Omental fat pad (tissue), 3 donors: ENCODE measurements at regions not wholly inside any gene's neighbourhood (a gene's known extent, or its start where the extent isn't known, plus 50 kb on each side); places are given as distances from the start of the nearest gene placed in this dataset.

Experiments
- ATAC-seq: fragments of 150-250 bp; one replicate; pipeline ENCODE4 v1.9.1; 2016; ENCODE audit warnings: mild to moderate bottlenecking, moderate library complexity; ENCODE audit not compliant: low FRiP score
- DNase-seq: peaks from one replicate; pipeline ENCODE4 v3.0.0-alpha.2; 2019; ENCODE audit warnings: low spot score
- TF ChIP-seq, protein P1 (sequence below), 3 donors: fragments of 450-650 bp; IDR thresholded peaks; one replicate each; pipeline ENCODE4 v1.5.1; 2016 to 2017; ENCODE audit warnings: antibody characterized with exemption in 3 of 3, mild to moderate bottlenecking in 3 of 3, moderate library complexity in 2 of 3

DNA sequence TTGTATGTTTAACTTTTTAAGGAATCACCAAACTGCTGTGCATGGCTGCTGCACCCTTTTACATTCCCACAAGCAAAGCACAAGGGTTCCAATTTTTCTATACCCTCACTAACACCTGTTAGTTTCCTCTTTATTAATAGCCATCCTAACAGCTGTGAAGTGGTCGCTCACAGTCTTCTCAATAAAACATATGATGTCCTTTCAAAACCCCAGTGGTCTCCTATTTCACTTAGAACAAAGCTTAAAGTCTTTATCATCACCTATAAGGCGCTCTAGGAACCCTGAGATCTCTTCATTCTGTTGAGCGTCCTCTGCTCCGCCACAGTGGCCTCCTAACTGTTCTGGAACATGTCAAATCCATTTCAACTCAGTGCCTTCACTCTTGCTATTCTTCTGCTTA lies 400.5 kb downstream of the KLF12 start:
- TF ChIP-seq, protein P1, sequence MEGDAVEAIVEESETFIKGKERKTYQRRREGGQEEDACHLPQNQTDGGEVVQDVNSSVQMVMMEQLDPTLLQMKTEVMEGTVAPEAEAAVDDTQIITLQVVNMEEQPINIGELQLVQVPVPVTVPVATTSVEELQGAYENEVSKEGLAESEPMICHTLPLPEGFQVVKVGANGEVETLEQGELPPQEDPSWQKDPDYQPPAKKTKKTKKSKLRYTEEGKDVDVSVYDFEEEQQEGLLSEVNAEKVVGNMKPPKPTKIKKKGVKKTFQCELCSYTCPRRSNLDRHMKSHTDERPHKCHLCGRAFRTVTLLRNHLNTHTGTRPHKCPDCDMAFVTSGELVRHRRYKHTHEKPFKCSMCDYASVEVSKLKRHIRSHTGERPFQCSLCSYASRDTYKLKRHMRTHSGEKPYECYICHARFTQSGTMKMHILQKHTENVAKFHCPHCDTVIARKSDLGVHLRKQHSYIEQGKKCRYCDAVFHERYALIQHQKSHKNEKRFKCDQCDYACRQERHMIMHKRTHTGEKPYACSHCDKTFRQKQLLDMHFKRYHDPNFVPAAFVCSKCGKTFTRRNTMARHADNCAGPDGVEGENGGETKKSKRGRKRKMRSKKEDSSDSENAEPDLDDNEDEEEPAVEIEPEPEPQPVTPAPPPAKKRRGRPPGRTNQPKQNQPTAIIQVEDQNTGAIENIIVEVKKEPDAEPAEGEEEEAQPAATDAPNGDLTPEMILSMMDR (IDR thresholded peaks at IDR 0.05) = no peak

DNA sequence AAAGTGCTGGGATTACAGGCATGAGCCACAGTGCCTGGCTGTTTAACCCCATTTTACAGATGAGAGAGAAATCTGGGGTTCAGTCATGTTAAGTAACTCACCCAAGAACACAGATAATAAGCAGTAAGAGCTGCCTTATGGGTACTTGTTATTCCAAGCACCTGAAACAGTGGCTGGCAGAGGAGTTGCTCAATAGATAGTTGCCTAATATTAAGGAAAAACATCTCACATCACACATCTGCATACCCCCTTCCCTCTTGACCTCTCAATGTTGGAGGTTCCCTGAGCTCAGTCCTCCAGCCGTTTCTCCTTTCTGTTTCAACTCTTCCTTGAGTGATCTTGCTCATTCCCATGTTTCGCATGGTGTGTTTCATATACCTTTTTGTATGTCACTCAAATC lies 401.9 kb downstream of the KLF12 start:
- ATAC-seq (no peak), DNase-seq (no peak)
- TF ChIP-seq, protein P1 (IDR thresholded peaks at IDR 0.05) = no peak

More for the DNA sequence above, 400.5 kb downstream of the KLF12 start:
- no peak for DNase-seq
- no peak for ATAC-seq

DNA sequence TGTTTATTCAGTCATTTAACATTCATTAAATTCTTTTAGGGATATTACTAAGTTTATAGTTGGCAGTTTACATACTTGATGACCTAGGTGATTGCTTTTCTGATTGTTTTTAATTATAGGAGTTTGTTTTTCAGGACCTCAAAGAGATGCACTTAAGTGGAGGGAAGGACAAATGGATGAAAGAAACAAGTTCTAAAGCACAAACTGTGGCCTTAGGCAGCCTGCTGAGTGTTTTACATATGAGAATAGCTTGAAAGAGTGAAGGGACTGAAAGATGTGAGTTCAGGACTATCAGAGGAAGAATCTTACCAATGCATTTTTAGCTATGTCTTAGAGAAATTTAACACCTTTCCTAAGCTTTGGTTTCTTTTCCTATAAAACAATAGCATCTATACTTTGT lies 402.6 kb downstream of the KLF12 start:
- TF ChIP-seq, protein P1 (IDR thresholded peaks at IDR 0.05) = no peak
- ATAC-seq (no peak), DNase-seq (no peak)

DNA sequence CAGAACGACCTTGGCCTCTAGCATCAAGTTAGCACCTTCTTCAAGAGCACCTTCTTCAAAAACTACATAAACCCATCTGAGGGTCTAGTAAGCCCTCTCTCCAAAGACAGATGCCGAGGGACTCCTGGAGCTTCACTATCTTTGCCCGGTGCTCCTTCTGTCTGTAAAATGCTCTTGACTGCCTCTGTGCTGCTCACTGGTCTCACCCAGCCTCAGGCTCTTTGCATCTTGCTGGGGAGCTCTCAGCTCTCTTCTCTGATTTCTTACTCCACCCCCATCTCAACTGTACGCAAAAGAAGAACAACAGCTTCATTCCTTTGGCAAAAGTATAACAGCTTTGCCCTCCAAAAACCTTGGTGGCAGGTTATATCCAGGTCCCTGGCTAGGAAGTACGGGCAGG lies 404.2 kb downstream of the KLF12 start:
- no peak for DNase-seq
- TF ChIP-seq, protein P1 (IDR thresholded peaks at IDR 0.05) = no peak
- no peak for ATAC-seq

DNA sequence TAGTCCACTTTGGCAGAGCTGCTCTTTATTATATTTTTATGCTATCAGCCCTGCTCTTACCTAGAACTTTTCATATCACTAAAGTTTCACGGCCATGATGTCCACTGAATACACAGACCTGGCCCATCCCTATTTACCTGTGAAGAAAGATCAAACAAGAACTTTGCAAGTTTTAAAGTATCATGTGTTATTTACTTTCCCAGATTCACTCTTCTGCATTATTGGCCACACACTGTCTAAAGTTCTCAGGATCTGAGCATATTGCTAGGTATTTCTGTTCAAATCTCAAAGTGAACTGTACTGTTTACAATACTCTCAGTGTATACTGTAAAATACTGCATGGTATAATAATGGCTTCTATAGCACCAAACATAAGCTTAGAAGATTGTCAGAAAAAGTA lies 405.2 kb downstream of the KLF12 start:
- TF ChIP-seq, protein P1 (IDR thresholded peaks at IDR 0.05) = no peak

DNA sequence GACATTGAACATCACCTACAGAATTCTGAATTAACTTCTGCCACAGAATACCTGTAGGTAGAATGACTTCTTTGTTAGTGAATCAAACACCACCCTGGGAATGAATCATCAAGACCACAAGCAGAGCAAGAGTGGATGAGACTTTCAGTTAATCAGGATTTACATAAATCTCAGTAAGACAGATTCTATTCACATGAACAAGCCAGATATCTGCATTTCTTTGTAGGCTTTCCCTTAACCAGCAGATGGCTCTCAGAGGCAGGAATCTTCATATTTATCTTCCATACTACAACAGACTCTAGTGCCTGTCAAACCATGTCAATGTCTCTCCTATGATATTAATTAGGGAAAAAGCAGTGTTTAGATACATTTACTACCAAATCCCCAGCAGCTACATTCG lies 412.1 kb downstream of the KLF12 start:
- no peak for DNase-seq
- no peak for ATAC-seq
- TF ChIP-seq, protein P1 (IDR thresholded peaks at IDR 0.05) = no peak

More for the DNA sequence above, 405.2 kb downstream of the KLF12 start:
- DNase-seq (no peak), ATAC-seq (no peak)

DNA sequence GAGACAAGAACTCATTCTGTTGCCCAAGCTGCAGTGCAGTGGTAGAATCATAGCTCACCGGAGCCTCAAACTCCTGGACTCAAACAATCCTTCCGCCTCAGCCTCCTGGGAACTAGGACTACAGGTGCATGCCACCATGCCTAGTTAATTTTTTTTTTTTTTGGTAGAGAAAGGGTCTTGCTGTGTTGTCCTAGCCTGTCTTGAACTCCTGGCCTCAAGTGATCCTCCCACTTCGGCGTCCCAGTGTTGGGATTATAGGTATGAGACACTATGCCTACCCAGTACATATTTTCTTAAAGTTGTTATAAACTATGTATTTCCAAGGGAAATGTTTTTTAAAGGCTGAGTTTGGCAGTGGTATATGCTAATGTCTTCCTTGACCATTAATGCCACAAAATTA lies 412.6 kb downstream of the KLF12 start:
- no peak for DNase-seq
- no peak for ATAC-seq
- TF ChIP-seq, protein P1 (IDR thresholded peaks at IDR 0.05) = no peak
